CD14-positive monocyte (primary cell): ENCODE measurements at regions not wholly inside any gene's neighbourhood (a gene's known extent, or its start where the extent isn't known, plus 50 kb on each side); places are given as distances from the start of the nearest gene placed in this dataset.
A peak's percentile ranks its signal among the peaks of the same experiment; 100 is the strongest.

Experiments used
- DNase-seq, 3 donors: peaks; one replicate each; pipeline ENCODE4 v3.0.0-alpha.2; 2011 to 2022
- H2AFZ ChIP-seq: 2 replicates; pipeline ENCODE4 v1.6.0; 2012; ENCODE audit warnings: mild to moderate bottlenecking, low read depth, low read length, inconsistent platforms; ENCODE audit not compliant: insufficient read depth, poor library complexity, severe bottlenecking
- H3K27ac ChIP-seq, 2 donors: 1 replicate in 1 of 2; 2 replicates in 1 of 2; pipeline ENCODE4 v1.5.1; 2012 to 2013; ENCODE audit warnings: low read length in 2 of 2, control low read depth in 1 of 2, inconsistent platforms in 1 of 2, low read depth in 1 of 2, mild to moderate bottlenecking in 1 of 2
- H3K27me3 ChIP-seq, 2 donors: one replicate each; pipeline versions ENCODE4 v1.6.0 to v1.6.1; 2011 to 2013; ENCODE audit warnings: low read length in 2 of 2; ENCODE audit not compliant: control insufficient read depth in 2 of 2, insufficient read depth in 2 of 2
- H3K36me3 ChIP-seq, 2 donors: replicated peaks in 1 of 2; 1 replicate in 1 of 2; 2 replicates in 1 of 2; pipeline versions ENCODE4 v1.5.1 to v1.6.1; 2012 to 2013; ENCODE audit warnings: low read length in 2 of 2, control low read depth in 1 of 2, inconsistent platforms in 1 of 2, mild to moderate bottlenecking in 1 of 2; ENCODE audit not compliant: insufficient read depth in 2 of 2, control insufficient read depth in 1 of 2
- H3K4me1 ChIP-seq, 2 donors: 1 replicate in 1 of 2; 2 replicates in 1 of 2; pipeline versions ENCODE4 v1.5.1 to v1.6.1; 2012 to 2013; ENCODE audit warnings: low read length in 2 of 2, control low read depth in 1 of 2, inconsistent platforms in 1 of 2, mild to moderate bottlenecking in 1 of 2, moderate library complexity in 1 of 2; ENCODE audit not compliant: insufficient read depth in 2 of 2, control insufficient read depth in 1 of 2
- H3K4me2 ChIP-seq: replicated peaks from 2 replicates; pipeline ENCODE3; 2012; ENCODE audit warnings: low read length, moderate library complexity, mild to moderate bottlenecking; ENCODE audit not compliant: poor library complexity, severe bottlenecking; ENCODE audit errors: extremely low read depth
- H3K4me3 ChIP-seq, 3 experiments: fragments of 200-600 bp in 1 of 3; sonication (generic) in 1 of 3; replicated peaks in 1 of 3; 1 replicate in 2 of 3; 2 replicates in 1 of 3; pipeline ENCODE4 v1.5.1; 2011 to 2013; ENCODE audit warnings: low read length in 3 of 3, mild to moderate bottlenecking in 3 of 3, control low read depth in 2 of 3, low read depth in 2 of 3, inconsistent platforms in 1 of 3, moderate library complexity in 1 of 3
- H3K79me2 ChIP-seq: 2 replicates; pipeline ENCODE4 v1.6.0; 2012; ENCODE audit warnings: mild to moderate bottlenecking, control low read depth, inconsistent platforms, low read length, moderate library complexity; ENCODE audit not compliant: insufficient read depth
- H3K9ac ChIP-seq: 2 replicates; pipeline ENCODE4 v1.6.0; 2017; ENCODE audit warnings: low read length, mild to moderate bottlenecking; ENCODE audit not compliant: insufficient read depth, poor library complexity, severe bottlenecking
- H3K9me3 ChIP-seq, 2 donors: replicated peaks in 1 of 2; 1 replicate in 1 of 2; 2 replicates in 1 of 2; pipeline versions ENCODE4 v1.5.1 to v1.6.1; 2012 to 2013; ENCODE audit warnings: low read length in 2 of 2, control low read depth in 1 of 2; ENCODE audit not compliant: control insufficient read depth in 1 of 2, insufficient read depth in 1 of 2
- H4K20me1 ChIP-seq: 2 replicates; pipeline ENCODE4 v1.6.0; 2012; ENCODE audit warnings: mild to moderate bottlenecking, low read length, control low read depth, moderate library complexity; ENCODE audit not compliant: insufficient read depth
- H3K27ac Mint-ChIP-seq, 7 donors: one replicate each; pipeline ENCODE4 v1.8.0; 2020; ENCODE audit warnings: mild to moderate bottlenecking in 7 of 7, mixed read lengths in 7 of 7, moderate library complexity in 6 of 7, inconsistent platforms in 2 of 7
- H3K27me3 Mint-ChIP-seq, 3 donors: one replicate each; pipeline ENCODE4 v1.8.0; 2021 to 2022; ENCODE audit warnings: low read depth in 3 of 3, mild to moderate bottlenecking in 3 of 3, mixed read lengths in 3 of 3, moderate library complexity in 3 of 3, inconsistent platforms in 1 of 3
- H3K36me3 Mint-ChIP-seq, 2 donors: one replicate each; pipeline ENCODE4 v1.8.0; 2020; ENCODE audit warnings: mixed read lengths in 2 of 2, inconsistent platforms in 1 of 2, mild to moderate bottlenecking in 1 of 2
- H3K4me1 Mint-ChIP-seq: one replicate; pipeline ENCODE4 v1.8.0; 2020; ENCODE audit warnings: mild to moderate bottlenecking, mixed read lengths
- H3K4me3 Mint-ChIP-seq, 2 donors: one replicate each; pipeline ENCODE4 v1.8.0; 2020; ENCODE audit warnings: mild to moderate bottlenecking in 2 of 2, mixed read lengths in 2 of 2, moderate library complexity in 1 of 2
- H3K9me3 Mint-ChIP-seq, 7 donors: one replicate each; pipeline ENCODE4 v1.8.0; 2020 to 2022; ENCODE audit warnings: mixed read lengths in 7 of 7, mild to moderate bottlenecking in 6 of 7, moderate library complexity in 6 of 7, inconsistent platforms in 2 of 7
- WGBS: methylation state at CpG from one replicate; pipeline ENCODE4 v1.1.5; 2013; ENCODE audit warnings: missing lambda C conversion rate; ENCODE audit not compliant: insufficient coverage; 5-methylcytosine and 5-hydroxymethylcytosine counted together
- intact Hi-C, 2 donors: fragments of 100-400 bp; cut with micrococcal nuclease; formaldehyde crosslinking; loops; one replicate each; pipeline versions ENCODE4 v1.15.0 to v1.15.1; 2023
- TF ChIP-seq, protein P1 (sequence below): fragments of 200-600 bp; IDR thresholded peaks from one replicate; pipeline ENCODE4 v1.8.0; 2022; ENCODE audit warnings: antibody characterized with exemption, mild to moderate bottlenecking

DNA sequence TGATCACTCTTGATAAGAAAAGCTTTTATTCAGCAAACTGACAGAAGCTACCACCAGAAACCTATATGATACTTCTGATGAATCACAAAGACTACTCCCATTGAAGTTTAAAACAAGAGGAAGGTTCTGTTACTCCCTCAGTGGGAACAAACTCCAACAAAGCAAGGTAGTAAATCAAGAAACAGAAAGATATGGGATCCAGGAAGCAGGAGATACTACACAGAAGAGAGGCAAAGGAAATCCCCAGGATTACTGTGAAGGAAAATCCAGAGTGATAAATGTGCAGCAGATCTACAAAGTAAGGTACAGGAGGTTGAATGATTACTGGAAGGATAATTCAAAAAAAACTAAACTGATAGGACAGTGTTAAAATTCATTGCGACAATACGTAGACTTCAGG is 222.4 kb downstream of the HHIP start:
- Histone ChIP-seq H3K4me2 (no peak overlapping the region), H3K27ac (no peak overlapping the region), H3K9ac (no peak overlapping the region), H4K20me1 (no peaks in the 10 kb centered on the region), H3K4me1 (no peaks in the 10 kb centered on the region), H3K9me3 (no peaks in the 10 kb centered on the region), H3K79me2 (no peaks in the 10 kb centered on the region), H3K27me3 (no peaks in the 10 kb centered on the region), H3K4me3 (no peak overlapping the region), H2AFZ (no peak overlapping the region), H3K36me3 (no peaks in the 10 kb centered on the region)
- no CpG with 5 or more reads among the region's 2 CpGs for WGBS
- Mint-ChIP-seq H3K4me1 (no peaks in the 10 kb centered on the region), H3K4me3 (no peak overlapping the region), H3K9me3 (peaks cover 3 to 16% (median 13%) of the 10 kb centered on the region in 7 donors), H3K27ac (peak overlapping the region in 1 of 7 donors; percentile 33), H3K27me3 (no peaks in the 10 kb centered on the region), H3K36me3 (no peaks in the 10 kb centered on the region)
- intact Hi-C loops = no loop called here
- TF ChIP-seq, protein P1, sequence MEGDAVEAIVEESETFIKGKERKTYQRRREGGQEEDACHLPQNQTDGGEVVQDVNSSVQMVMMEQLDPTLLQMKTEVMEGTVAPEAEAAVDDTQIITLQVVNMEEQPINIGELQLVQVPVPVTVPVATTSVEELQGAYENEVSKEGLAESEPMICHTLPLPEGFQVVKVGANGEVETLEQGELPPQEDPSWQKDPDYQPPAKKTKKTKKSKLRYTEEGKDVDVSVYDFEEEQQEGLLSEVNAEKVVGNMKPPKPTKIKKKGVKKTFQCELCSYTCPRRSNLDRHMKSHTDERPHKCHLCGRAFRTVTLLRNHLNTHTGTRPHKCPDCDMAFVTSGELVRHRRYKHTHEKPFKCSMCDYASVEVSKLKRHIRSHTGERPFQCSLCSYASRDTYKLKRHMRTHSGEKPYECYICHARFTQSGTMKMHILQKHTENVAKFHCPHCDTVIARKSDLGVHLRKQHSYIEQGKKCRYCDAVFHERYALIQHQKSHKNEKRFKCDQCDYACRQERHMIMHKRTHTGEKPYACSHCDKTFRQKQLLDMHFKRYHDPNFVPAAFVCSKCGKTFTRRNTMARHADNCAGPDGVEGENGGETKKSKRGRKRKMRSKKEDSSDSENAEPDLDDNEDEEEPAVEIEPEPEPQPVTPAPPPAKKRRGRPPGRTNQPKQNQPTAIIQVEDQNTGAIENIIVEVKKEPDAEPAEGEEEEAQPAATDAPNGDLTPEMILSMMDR = no peak
- DNase-seq = no peak

GRCh38 chr4:144872508-144873225 is 225.3 kb downstream of the ANAPC10 start:
- TF ChIP-seq, protein P1 = no peak
- no peak for DNase-seq
- no peaks in the 10 kb centered on the region for H3K36me3 Mint-ChIP-seq
- H3K4me1 ChIP-seq = no peaks in the 10 kb centered on the region
- WGBS = 80% methylated on average over 1 of the region's 10 CpGs
- no peak overlapping the region for H3K4me2 ChIP-seq
- H3K9ac ChIP-seq = no peak overlapping the region
- no peaks in the 10 kb centered on the region for H3K4me1 Mint-ChIP-seq
- H3K27ac ChIP-seq = no peak overlapping the region
- peaks cover 0 to 9% (median 3%) of the 10 kb centered on the region in 7 donors for H3K9me3 Mint-ChIP-seq
- H4K20me1 ChIP-seq = no peaks in the 10 kb centered on the region
- no peaks in the 10 kb centered on the region for H3K27me3 Mint-ChIP-seq
- no peaks in the 10 kb centered on the region for H3K36me3 ChIP-seq
- H3K9me3 ChIP-seq = no peaks in the 10 kb centered on the region
- intact Hi-C loops = no loop called here
- no peaks in the 10 kb centered on the region for H3K79me2 ChIP-seq
- no peaks in the 10 kb centered on the region for H3K27me3 ChIP-seq
- H2AFZ ChIP-seq = no peak overlapping the region
- H3K4me3 ChIP-seq = no peak overlapping the region
- no peak overlapping the region for H3K27ac Mint-ChIP-seq
- no peak overlapping the region for H3K4me3 Mint-ChIP-seq
